Fibroblast of skin of right biceps (primary cell): ENCODE measurements at regions not wholly inside any gene's neighbourhood (a gene's known extent, or its start where the extent isn't known, plus 50 kb on each side); places are given as distances from the start of the nearest gene placed in this dataset.
"Not testable (repeated sequence)": the region's sequence is repeated elsewhere in the genome, so short reads cannot be mapped to it uniquely, and the experiment has no call there.

Experiments
- DNase-seq: peaks from one replicate; pipeline ENCODE4 v3.0.0-alpha.2; 2013

DNA sequence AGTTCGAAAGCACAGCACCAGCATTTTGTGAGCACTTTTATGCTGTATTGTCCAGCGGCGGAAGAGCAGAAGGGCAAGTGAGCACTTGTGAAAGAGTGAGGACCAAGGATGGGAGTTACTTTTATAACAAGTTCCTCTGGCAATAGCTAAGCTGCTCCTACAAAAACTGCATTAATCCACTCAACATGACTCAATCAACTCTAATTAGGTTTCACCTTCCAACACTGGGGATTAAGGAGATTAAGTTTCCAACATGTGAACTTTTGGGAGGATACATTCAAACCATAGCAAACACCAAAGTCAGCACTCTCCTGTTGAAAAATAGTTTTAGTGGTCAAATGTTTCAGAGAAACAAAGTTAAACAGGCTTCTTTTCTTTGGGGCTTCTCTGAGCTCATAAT, 844.5 kb downstream of the REEP3 start:
- DNase-seq = no peak

DNA sequence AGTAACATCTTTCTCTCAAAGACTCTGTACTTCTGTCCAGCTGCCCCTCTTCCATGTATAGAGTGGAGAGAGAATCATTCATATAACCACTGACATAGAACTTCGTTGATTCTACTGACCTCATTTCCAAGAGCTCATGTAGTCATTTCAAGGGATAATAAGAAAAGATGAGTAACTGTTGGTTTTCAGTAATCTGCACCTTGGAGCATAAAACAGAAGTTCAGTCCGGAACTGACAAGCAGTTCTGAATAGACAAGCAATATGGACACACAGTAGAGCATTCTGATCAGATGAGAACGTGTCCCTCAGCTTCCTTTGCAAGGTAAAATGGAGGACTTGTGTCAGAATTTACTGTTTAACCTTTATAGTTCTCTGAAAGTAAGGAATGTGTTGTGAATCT, 847.1 kb downstream of the REEP3 start:
- peak; percentile 5 for DNase-seq

DNA sequence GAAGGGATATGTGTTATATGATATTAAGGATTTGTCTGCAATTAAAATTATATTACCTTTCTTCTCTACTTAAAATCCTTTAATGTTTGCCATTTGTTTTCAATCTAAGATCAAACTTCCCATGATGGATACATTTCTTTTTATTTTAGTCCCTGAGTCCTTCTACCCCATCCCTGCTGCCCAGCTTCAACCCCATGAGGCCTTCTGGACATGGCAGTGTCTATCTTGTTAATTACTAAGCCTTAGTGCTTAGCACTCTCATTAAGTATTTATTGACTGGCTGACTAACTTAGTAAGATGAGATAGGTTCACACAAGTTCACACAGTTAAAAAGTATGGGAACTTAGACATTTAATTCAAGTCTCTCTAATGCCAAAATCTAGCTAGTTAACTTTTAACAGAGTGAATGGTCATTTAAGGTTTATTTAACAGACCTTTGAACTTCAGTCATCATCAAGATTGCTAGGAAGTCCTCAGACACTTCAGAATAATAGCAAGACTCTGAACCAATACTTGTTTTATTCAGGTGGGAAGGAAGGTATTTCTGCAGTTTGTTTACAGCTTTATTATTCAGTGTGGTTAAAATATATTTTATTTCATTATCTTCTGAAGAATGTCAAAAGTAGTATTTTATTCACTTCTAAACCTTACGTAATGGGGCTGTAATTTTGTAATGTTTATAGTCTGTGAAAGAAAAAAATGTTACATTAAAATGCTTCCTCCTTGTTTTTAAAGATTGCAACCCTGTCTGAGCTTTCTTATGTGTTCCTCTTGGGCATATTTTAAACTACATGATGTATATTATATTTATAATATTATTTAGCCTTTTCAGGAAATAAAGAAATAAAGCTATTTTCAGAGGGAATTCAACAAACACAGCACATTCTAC, 848.9 kb downstream of the REEP3 start:
- no peak for DNase-seq

DNA sequence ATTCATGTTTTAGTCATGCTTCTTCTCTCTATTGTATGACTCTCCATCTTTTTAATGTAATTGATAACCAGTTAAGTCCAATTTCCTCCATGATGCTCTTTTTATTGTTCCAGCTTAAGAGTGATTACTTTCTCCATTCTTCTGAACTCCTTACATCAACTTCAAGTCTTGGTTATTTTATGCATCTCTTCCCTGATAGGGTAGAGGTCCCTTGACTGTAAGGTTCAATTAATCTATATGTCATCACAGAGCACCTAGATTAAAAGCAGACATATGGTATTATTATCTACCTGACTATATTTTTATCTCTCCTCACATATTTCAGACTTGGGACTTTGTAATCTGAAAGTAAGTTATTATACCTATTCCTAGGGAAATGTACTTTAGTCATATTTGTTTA, 853.1 kb downstream of the REEP3 start:
- no peak for DNase-seq

DNA sequence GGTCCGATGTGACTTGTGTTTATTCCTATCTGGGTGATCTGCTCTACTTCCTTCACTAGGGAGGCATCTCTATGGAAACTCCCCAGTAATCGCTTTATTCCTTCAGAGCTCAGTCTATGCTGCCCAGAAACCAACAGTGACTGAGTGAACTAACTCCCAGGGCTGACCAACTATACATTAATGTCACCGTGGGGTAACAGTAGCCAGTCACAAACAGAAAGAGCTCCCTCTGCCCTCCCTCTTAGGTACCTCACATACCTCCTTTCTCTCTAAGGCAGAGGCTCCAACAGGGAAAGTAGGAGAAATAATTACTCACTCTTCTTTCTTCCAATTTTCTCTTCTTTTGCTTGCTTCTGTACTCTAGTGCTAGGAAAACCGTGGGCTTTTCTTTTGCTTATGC, 855.0 kb downstream of the REEP3 start:
- DNase-seq = no peak

DNA sequence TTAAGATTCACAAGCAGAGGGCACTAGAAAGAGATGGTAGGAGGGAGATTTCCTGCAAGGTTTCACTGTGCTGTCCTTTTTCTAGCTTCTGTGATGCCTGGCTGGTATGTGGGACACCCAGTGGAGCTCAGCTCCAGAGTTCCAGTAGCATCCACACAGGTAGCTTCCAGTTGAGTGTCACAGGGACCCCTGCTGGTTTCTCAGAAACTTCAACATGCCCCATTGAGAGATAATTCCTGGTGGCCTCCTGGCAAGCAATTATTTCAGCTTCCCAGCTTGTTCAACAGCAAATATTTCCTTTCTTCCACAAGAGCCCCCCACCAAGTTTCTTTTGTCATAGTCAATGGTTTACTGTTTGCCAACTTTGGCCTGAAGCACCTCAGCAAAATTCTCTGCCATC, 858.7 kb downstream of the REEP3 start:
- DNase-seq = no peak

DNA sequence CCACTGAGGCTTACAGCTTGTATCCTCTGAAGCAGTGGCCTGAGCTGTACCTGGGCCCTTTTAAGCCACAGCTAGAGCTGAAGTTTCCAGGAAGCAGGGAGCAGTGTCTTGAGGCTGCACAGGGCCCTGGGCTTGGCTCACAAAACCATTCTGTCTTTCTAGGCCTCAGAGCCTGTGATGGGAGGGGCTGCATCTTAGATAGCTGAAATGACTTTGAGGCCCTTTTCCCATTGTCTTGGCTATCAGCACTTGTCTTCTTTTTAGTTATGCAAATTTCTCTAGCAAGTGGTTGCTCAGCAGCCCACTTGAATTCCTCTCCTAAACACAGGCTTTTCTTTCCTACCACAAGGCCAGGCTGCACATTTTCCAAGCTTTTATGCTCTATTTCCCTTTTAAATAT, 864.2 kb downstream of the REEP3 start:
- no peak for DNase-seq

DNA sequence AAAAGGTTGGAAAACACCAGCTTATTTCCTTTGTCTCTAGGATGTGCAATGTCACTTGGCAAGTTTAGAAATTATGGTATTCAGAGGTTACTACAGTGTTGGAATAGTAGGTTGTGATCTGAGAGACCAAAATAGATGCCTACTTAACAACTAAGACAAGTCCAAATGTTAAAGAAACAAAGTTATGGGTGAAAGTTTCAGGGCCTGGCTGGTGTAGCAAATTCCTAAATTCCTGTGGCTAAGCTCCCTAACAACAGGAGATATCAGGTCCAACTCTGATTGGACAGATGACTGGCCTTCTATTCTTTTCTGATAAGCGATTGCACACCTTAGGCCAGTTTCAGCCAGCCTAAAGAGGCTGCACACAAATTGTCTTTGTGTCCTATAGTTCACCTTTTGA, 873.5 kb downstream of the REEP3 start:
- peak; percentile 72 for DNase-seq

DNA sequence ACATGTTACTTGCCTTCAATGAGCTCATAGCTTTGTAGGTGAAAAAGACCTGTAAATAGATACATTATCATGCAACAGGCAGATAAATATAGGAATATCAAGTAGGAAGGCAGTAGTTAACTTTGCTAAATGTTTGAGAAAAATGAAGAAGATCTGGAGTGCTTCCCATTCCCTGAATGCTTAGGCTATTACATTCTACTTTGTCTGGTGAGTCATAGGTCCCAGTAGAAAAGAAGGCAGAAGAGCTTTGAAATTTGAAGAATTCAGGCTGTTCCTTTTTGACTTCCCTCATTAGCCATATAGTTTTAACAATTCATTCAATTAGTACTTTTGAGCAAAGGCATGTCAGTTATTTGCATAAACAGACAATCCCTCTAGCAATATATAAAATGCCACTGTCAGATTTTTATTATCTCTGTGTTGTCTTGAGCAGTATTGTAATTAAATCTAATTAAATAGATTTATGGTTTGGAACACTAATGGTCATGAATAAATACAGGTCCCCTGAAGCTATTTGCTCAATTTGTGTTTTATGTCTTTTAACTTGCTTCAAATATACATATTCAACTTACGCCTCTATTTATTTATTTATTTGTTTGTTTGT, 875.0 kb downstream of the REEP3 start:
- peak; percentile 89 for DNase-seq

DNA sequence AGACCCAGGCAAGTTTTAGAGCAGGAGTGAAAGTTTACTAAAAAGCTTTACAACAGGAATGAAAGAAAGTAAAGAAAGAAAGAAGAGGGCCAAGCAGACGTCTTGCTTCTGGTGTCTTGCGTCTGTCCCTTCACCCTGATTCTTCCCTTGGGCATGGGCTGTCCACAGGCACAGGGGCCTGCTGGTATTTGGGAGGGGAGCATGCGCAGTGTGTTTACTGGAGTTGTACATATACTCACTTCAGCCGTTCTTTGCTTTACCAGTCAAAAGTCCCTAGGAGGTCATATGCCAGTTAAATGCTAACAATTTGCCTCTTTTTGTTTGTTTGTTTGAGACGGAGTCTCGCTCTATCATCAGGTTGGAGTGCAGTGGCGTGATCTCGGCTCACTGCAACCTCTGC, 875.9 kb downstream of the REEP3 start:
- DNase-seq = no peak

DNA sequence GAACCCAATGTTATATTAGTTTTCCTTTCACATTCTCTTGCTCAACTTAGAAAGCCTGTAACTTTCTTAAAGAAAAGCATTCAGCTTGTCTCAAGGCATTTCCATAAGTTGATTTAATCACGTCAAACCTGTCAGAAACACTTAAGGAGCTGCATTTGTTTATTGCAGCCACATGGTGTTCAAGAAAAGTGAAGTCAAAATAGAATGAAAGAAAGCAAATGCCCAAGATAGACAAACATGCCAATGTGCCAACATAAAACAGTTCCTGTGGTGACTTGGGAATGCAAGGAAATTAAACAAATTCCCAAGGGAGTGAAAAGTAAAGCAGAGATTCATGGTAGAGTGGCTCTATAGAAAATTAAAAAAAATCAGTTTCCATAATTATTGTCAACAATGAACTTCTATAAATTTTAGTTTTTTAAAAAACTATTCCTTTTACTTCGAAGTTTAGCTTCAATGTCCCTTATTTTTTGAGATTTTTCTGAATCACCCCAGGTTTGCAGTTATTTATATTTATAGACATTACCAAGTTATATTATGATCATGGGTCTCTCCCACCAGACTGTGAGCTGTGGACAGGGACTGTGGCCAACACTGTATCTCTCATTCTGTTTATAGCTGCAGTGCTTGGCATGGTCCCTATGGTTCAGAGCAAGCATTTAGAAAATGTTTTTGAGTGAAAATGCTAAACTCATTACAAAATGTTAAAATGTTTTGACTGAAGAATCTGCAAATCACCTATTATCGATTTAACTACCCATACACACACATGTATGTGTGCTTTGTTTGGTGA, 887.4 kb downstream of the REEP3 start:
- DNase-seq = no peak

DNA sequence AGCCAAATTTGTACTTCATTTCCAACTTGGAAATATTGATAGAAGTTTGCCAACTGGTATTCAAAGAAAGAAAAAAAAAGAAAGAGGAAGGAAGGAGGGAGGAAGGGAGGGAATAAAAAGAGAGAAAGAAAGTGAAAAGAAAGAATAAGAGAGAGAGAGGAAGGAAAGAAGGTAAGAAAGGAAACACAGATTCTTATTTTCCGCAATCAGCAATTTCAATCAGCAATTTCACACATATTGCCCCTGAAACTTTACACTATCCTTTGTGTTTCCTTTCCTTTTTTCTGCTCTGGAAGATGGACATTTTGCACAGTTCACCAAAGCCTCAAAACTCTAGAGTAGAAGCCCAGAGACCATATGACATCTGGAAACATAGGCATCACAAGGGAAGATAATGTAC, 888.1 kb downstream of the REEP3 start:
- DNase-seq = no peak

DNA sequence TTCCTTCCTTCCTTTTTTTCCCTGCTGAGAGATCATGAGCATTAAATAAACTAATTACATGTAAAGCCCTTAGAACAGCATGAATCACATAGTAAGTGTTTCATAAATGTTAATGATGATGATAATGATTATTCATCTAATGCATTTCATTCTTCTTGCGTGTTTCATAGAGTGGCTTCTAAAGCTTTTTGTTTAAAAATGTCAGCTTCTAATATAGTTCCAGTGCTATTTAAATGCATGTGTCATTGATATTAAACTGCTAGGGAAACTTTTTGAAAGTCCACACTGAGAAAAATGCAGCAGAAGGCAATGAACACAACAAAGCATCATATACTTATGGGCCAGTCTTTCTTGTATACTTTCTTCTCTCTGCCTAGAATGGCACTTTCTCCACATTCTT, 894.8 kb downstream of the REEP3 start:
- DNase-seq = peak; percentile 19

DNA sequence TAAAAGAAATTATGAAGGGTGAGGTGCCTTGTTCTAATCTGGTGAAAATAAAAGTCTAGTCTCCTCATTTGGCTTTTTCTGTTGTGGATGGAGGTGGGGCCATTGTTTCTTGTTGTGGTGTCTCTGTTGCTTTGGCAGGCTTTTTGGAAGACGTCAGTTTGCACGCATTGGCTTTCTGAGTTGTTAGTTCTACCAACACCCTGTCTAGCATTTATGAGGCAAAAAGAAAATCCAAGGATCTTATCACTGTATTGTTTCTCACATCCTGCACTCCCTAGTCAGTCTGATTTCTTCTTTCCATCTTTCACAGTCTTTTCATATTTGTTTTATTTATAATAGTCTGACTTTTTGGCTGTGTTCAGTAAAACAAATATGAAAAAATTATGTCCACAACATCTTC, 898.3 kb downstream of the REEP3 start:
- DNase-seq = no peak

DNA sequence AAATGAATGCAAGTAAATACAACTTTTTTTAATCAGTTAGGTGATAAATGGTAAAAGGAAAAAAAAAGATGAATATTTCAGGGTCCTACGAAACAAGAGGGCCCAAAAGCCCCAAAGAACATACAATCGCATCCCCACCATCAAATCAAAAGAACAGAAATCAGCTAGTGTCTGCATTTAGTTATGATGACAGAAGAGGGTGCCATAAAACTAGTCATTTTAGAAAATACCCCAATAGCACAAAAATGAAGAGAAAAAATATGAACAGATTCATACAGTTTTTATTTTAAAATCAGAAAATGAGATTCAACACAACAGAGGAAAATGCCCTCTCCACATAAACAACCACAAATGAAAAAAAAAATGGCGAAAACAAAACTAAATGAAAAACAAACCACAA, 905.5 kb downstream of the REEP3 start:
- DNase-seq = no peak

DNA sequence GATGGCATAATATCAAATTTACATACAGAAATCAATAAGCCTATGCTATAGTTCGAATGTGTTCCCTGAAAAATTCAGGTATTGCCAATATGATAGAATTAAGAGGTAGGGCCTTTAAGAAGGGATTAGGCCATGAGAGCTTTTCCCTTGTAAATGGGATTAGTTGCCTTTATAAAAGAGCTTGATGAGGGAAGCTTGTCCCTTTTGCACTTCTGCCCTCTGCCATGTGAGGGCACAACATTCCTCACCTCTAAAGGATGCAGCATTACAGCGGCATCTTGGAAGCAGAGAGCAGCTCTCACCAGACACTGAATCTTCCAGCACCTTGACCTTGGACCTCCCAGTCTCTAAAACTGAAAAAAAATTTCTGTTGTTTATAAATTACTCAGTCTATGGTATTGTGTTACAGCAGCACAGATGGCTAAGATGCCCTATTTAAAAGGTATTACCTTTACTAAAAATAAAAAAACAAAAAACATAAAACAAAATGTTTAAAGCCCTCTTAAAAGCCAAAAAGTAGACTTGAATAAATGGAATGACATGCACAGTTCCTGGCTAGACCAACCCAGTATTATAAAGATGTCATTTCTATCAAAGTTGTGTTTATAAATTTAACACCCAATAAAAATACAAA, 909.6 kb downstream of the REEP3 start:
- peak; percentile 27 for DNase-seq

DNA sequence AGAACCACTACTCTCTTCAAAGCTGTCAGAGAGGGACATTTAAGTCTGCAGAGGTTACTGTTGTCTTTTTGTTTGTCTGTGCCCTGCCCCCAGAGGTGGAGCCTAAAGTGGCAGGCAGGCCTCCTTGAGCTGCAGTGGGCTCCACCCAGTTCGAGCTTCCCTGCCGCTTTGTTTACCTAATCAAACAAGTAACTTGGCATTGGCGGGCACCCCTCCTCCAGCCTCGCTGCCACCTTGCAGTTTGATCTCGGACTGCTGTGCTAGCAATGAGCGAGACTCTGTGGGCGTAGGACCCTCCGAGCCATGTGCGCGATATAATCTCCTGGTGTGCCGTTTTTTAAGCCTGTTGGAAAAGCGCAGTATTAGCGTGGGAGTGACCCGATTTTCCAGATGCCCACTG, 920.7 kb downstream of the REEP3 start:
- DNase-seq = not testable (repeated sequence)

DNA sequence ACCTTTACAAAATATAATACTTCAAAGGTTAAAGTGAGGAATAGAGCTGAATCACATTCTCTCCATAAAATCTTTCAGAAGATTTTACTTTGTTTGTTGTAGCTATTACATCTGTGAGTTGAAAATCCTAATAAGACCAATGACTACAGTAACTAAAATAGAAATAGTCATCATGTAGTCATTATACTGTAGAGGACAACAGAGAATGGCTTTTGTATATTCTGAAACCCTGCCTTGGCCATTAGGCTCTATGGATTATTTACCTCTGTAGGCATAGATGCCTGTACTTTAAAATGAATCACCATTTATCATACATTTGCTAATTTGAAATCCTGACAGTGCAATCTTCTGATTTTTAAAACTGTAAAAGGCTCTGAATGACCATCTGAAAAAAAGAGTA, 923.0 kb downstream of the REEP3 start:
- DNase-seq = no peak

DNA sequence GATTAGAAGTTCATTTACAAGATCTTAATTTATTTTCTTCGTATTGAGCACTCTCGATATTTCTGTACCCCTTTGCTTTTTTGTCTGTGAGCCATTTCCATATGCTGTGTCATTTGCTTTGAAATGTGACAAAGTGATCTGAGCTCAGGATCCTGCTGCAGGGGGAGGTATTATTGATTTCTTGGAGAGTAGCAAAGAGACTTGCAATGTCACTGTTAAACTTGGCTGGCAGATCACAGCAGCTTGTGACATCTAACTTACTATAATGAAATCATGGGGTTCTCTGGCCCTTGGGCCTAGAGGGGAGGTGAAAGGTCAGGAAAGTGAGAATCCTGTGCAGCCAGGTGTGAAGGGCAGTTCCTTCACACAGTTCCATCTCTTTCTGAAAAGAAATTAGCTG, 923.4 kb downstream of the REEP3 start:
- DNase-seq = no peak

DNA sequence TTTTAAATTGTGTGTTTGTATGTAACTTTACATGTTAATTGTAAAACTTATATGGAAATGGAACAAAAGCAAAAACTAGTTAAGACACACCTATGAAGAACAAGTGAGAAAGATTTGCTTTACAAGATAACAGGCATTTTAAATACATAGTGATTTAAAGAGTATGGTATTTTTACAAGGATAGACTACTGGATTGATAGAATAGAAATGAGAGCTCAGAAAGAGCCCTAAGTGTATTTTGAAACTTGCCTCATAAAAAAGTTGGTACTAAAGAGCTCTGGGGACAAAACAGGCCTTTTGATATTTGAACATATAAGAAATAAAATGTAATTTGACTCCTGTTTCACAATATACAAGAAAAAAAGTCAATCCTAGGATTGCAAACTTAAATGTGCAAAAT, 928.4 kb downstream of the REEP3 start:
- DNase-seq = no peak

DNA sequence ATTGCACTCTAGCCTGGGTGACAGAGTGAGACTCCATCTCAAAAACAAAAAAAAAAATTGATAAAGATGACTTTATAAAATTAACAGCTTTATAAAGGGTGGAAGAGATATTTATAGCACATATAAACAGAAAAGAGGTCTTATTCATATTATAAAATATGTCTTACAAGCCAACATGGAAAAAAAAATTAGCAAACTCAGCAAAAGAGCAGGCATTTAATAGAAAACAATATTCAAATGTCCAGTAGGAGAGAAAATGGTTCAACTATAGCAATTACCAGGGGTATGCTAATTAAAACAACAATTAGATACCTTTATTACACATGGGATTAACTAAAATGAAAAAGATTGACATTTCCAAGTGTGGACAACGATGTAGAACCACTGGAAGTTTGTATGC, 929.1 kb downstream of the REEP3 start:
- DNase-seq = no peak

DNA sequence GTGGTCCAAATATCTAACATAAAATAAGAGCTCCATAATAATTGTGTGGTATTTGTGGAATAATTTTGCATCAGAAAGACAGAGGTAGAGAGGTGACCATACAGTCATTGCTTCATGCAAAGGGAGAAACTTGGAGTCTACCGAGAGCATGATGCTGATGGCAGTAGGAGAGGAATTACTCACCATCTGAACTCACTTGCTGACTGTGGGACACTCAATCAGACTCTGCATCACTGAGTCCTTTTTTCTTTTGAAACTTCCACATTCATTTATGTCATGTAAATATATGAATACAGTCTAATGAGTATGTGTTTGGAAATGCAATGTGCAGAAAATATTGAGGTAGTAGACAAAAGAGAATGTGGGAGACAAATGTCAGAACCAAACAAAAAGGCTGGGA, 933.8 kb downstream of the REEP3 start:
- DNase-seq = no peak

DNA sequence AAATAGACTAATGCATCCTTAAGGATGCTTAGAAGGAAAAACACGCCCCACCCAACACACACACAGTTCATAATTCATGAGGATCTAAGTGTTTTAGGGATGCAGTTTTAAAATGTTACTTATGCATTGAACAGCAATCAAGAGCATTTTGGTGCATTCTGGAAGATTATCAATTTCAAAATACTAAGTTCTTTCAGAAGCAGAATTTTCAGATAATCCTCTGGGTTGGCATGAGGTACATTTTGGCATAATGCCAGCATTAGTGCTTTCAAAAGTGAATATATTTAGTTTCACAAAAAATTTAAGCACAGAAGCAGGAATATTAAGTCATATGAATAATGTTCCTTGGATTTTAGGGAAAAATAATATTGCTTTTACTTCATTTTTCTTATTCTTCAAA, 937.1 kb downstream of the REEP3 start:
- DNase-seq = no peak

DNA sequence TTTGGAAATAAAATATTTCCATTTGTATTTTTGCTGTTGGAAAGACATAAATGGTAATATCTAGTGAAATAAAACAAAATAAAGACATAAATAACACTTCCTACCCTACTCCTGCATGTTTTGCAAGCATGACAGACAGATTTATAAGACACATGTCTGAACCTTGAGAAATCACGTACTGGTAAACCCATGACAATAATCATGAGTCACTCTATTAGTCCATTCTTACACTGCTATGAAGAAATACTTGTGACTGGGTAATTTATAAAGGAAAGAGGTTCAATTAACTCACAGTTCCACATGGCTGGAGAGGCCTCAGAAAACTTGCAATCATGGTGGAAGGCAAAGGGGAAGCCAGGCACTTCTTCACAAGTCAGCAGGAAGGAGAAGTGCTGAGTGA, 942.2 kb downstream of the REEP3 start:
- no peak for DNase-seq
